KBM-7 (cell line): ENCODE measurements at regions not wholly inside any gene's neighbourhood (a gene's known extent, or its start where the extent isn't known, plus 50 kb on each side); places are given as distances from the start of the nearest gene placed in this dataset.
"Not testable (repeated sequence)": the region's sequence is repeated elsewhere in the genome, so short reads cannot be mapped to it uniquely, and the experiment has no call there.

Experiments
- DNase-seq: peaks from one replicate; pipeline ENCODE4 v3.0.0-alpha.2; 2015
- in situ Hi-C: fragments of 300-500 bp; cut with MboI; formaldehyde crosslinking; loops from 2 replicates; pipeline ENCODE4 v1.14.3; 2020; ENCODE audit warnings: low sequenced_read_pairs, low pct_unique_long_range_greater_than_20kb, mixed read lengths

- in situ Hi-C loops: loop anchor here (25.0 kb wide), 1 partner anchor 914 kb away; no protein-coding TSS in a partner anchor
Measured at GRCh38 chr9:13448482-13448881, 169.0 kb upstream of the MPDZ start.

GRCh38 chr9:13447843-13448422 is 168.4 kb upstream of the MPDZ start:
- DNase-seq: no peak
- in situ Hi-C loops: loop anchor here (25.0 kb wide), 1 partner anchor 914 kb away; no protein-coding TSS in a partner anchor

More at GRCh38 chr9:13448482-13448881, 169.0 kb upstream of the MPDZ start:
- DNase-seq: no peak

- no peak for DNase-seq
- in situ Hi-C loops: loop anchor here (25.0 kb wide), 1 partner anchor 915 kb away; no protein-coding TSS in a partner anchor
Measured at GRCh38 chr9:13446938-13447842, 167.7 kb upstream of the MPDZ start.

- in situ Hi-C loops: loop anchor here (25.0 kb wide), 1 partner anchor 916 kb away; no protein-coding TSS in a partner anchor
- DNase-seq: no peak
Measured at GRCh38 chr9:13446286-13446937, 166.9 kb upstream of the MPDZ start.

GRCh38 chr9:13445103-13445500 is 165.6 kb upstream of the MPDZ start:
- DNase-seq: no peak
- in situ Hi-C loops: loop anchor here (25.0 kb wide), 1 partner anchor 917 kb away; no protein-coding TSS in a partner anchor

- in situ Hi-C loops: loop anchor here (25.0 kb wide), 1 partner anchor 918 kb away; no protein-coding TSS in a partner anchor
Measured at GRCh38 chr9:13444245-13445102, 165.0 kb upstream of the MPDZ start.

GRCh38 chr9:13443346-13444244 is 164.1 kb upstream of the MPDZ start:
- DNase-seq: no peak
- in situ Hi-C loops: loop anchor here (25.0 kb wide), 1 partner anchor 919 kb away; no protein-coding TSS in a partner anchor

More at GRCh38 chr9:13444245-13445102, 165.0 kb upstream of the MPDZ start:
- DNase-seq: no peak

GRCh38 chr9:13439685-13440476 is 160.4 kb upstream of the MPDZ start:
- in situ Hi-C loops: loop anchor here (25.0 kb wide), 1 partner anchor 922 kb away; no protein-coding TSS in a partner anchor
- DNase-seq: no peak

- in situ Hi-C loops: loop anchor here (25.0 kb wide), 1 partner anchor 924 kb away; no protein-coding TSS in a partner anchor
- DNase-seq: no peak
Measured at GRCh38 chr9:13437866-13438265, 158.4 kb upstream of the MPDZ start.

GRCh38 chr9:13436591-13436990 is 157.1 kb upstream of the MPDZ start:
- DNase-seq: no peak
- in situ Hi-C loops: loop anchor here (25.0 kb wide), 1 partner anchor 926 kb away; no protein-coding TSS in a partner anchor

GRCh38 chr9:13433453-13433852 is 154.0 kb upstream of the MPDZ start:
- DNase-seq: not testable (repeated sequence)
- in situ Hi-C loops: loop anchor here (25.0 kb wide), 1 partner anchor 929 kb away; no protein-coding TSS in a partner anchor

- DNase-seq: no peak
- in situ Hi-C loops: loop anchor here (25.0 kb wide), 1 partner anchor 929 kb away; no protein-coding TSS in a partner anchor
Measured at GRCh38 chr9:13432904-13433303, 153.4 kb upstream of the MPDZ start.

- in situ Hi-C loops: loop anchor here (25.0 kb wide), 1 partner anchor 931 kb away; no protein-coding TSS in a partner anchor
- no peak for DNase-seq
Measured at GRCh38 chr9:13431692-13432091, 152.2 kb upstream of the MPDZ start.

GRCh38 chr9:13431222-13431536 is 151.7 kb upstream of the MPDZ start:
- in situ Hi-C loops: loop anchor here (25.0 kb wide), 1 partner anchor 931 kb away; no protein-coding TSS in a partner anchor
- DNase-seq: no peak

GRCh38 chr9:13430368-13431221 is 151.1 kb upstream of the MPDZ start:
- in situ Hi-C loops: loop anchor here (25.0 kb wide), 1 partner anchor 932 kb away; no protein-coding TSS in a partner anchor
- no peak for DNase-seq
